ENCODE measurements at regions not wholly inside any gene's neighbourhood (a gene's known extent, or its start where the extent isn't known, plus 50 kb on each side); places are given as distances from the start of the nearest gene placed in this dataset.

DNA sequence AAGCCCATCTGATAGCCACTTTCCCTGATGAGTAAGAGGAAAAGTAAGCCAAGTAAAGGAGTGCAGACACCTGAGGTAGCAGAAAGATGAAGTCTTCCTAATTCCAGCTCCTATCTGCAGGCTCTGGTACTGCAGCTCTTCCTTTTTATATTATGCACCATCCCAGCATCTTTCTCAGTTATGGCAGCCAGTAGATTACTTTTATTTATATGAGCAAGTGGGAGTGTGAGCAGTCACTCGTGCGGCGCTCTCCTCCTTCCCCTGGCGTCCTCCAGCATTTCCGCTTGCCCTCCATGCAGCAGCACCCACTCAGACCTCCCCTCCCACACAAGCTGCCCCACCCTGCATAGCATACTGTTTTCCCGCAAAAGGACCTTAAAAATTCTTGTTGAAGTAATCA lies 465.9 kb upstream of the DPPA4 start:
- H3K9ac ChIP-seq (ENCODE audit: low read length in 2 of 2): no peak overlapping the region
- no peaks in the 10 kb centered on the region for H3K27me3 ChIP-seq (ENCODE audit: control insufficient read depth in 1 of 2, insufficient read depth in 2 of 2, low read length in 2 of 2)
- no peaks in the 10 kb centered on the region for H3K9me3 ChIP-seq (ENCODE audit: control insufficient read depth in 2 of 2, low read length in 2 of 2)
- H3K4me1 ChIP-seq (ENCODE audit: control insufficient read depth, insufficient read depth, low read length): no peaks in the 10 kb centered on the region
- no peak overlapping the region for H3K4me3 ChIP-seq (ENCODE audit: low read length in 2 of 2)
- no peaks in the 10 kb centered on the region for H3K36me3 ChIP-seq (ENCODE audit: control insufficient read depth in 2 of 2, insufficient read depth in 2 of 2, low read length in 2 of 2)
- no peak overlapping the region for H3K27ac ChIP-seq (ENCODE audit: low read length)

DNA sequence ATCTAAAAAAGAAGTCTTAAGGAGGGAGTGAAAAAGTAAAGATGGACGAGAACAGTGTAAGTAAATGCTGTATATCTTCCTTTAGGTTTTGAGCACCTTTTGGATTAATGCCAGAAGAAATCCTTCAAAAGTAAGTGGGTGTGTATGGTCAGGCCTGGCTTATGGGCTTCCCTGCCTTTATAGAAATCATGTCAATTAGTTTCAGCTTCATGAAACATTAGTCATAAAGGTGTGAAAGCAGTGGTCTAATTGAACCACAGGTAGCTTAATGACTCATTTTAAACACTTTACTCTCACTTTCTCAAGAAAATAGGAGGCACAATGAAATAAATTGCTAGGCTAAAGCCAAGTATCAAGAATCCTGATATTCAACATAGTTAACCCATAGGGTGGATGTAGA lies 467.4 kb upstream of the DPPA4 start:
- no peak overlapping the region for H3K9ac ChIP-seq (ENCODE audit: low read length in 2 of 2)
- H3K9me3 ChIP-seq (ENCODE audit: control insufficient read depth in 2 of 2, low read length in 2 of 2): no peaks in the 10 kb centered on the region
- no peaks in the 10 kb centered on the region for H3K4me1 ChIP-seq (ENCODE audit: control insufficient read depth, insufficient read depth, low read length)
- no peaks in the 10 kb centered on the region for H3K36me3 ChIP-seq (ENCODE audit: control insufficient read depth in 2 of 2, insufficient read depth in 2 of 2, low read length in 2 of 2)
- no peaks in the 10 kb centered on the region for H3K27me3 ChIP-seq (ENCODE audit: control insufficient read depth in 1 of 2, insufficient read depth in 2 of 2, low read length in 2 of 2)
- H3K4me3 ChIP-seq (ENCODE audit: low read length in 2 of 2): no peak overlapping the region
- H3K27ac ChIP-seq (ENCODE audit: low read length): no peak overlapping the region

DNA sequence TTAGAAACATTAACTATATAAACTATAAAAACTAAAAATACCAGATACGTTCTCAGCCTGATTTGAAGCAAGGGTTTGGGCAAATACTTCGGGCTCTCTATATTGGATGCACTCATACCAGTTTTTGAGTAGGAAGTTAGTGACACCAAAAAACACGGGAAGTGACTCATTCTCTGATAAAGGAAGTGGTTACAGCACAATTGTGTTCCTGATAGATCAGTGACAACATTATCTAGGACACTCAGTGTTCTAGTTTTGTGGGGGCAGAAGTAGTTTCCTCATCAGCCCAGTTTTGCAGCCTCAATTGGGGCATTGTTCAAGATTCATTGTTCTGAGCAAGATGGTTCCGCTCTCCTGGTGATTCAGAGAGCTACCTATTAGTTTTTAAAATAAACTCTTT lies 469.6 kb upstream of the DPPA4 start:
- Histone ChIP-seq H3K9me3 (ENCODE audit: control insufficient read depth in 2 of 2, low read length in 2 of 2) (no peaks in the 10 kb centered on the region), H3K4me1 (ENCODE audit: control insufficient read depth, insufficient read depth, low read length) (no peaks in the 10 kb centered on the region), H3K9ac (ENCODE audit: low read length in 2 of 2) (no peak overlapping the region), H3K27ac (ENCODE audit: low read length) (no peak overlapping the region), H3K27me3 (ENCODE audit: control insufficient read depth in 1 of 2, insufficient read depth in 2 of 2, low read length in 2 of 2) (no peaks in the 10 kb centered on the region), H3K4me3 (ENCODE audit: low read length in 2 of 2) (no peak overlapping the region), H3K36me3 (ENCODE audit: control insufficient read depth in 2 of 2, insufficient read depth in 2 of 2, low read length in 2 of 2) (no peaks in the 10 kb centered on the region)

DNA sequence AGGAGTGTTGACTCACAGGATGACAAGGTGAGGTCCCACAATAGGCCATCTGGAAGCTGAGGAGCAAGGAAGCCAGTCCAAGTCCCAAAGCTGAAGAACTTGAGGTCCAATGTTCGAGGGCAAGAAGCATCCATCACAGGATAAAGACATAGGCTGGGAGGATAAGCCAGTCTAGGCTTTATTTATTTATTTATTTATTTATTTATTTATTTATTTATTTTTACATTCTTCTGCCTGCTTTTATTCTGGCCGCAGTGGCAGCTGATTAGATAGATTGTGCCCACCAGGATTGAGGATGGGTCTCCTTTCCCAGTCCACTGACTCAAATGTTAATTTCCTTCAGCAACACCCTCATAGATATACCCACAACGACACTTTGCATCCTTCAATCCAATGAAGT lies 472.2 kb upstream of the DPPA4 start:
- Histone ChIP-seq H3K4me3 (ENCODE audit: low read length in 2 of 2) (no peak overlapping the region), H3K9me3 (ENCODE audit: control insufficient read depth in 2 of 2, low read length in 2 of 2) (no peaks in the 10 kb centered on the region), H3K36me3 (ENCODE audit: control insufficient read depth in 2 of 2, insufficient read depth in 2 of 2, low read length in 2 of 2) (no peaks in the 10 kb centered on the region), H3K4me1 (ENCODE audit: control insufficient read depth, insufficient read depth, low read length) (no peaks in the 10 kb centered on the region), H3K27ac (ENCODE audit: low read length) (no peak overlapping the region), H3K9ac (ENCODE audit: low read length in 2 of 2) (no peak overlapping the region), H3K27me3 (ENCODE audit: control insufficient read depth in 1 of 2, insufficient read depth in 2 of 2, low read length in 2 of 2) (no peaks in the 10 kb centered on the region)

DNA sequence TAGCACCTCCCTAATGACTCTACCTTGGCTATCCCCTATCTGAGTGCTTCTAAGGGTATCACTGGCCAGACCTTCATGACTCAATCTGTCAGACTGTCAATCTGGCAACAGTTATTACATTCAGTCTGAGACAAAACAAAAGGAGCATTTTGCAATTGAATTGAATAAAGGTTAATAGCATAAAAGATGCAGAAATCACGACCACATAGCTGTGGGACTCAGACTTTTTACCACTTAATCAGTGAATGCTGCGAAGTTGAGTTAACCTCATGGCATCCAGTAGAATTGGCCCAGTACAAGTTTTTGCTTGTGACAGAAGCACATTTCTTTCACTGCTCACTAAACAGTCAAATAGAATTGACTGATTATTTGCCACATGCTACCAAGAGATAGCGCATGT lies 480.7 kb upstream of the DPPA4 start:
- no peak overlapping the region for H3K4me3 ChIP-seq (ENCODE audit: low read length in 2 of 2)
- H3K27me3 ChIP-seq (ENCODE audit: control insufficient read depth in 1 of 2, insufficient read depth in 2 of 2, low read length in 2 of 2): no peaks in the 10 kb centered on the region
- H3K9me3 ChIP-seq (ENCODE audit: control insufficient read depth in 2 of 2, low read length in 2 of 2): no peaks in the 10 kb centered on the region
- no peaks in the 10 kb centered on the region for H3K4me1 ChIP-seq (ENCODE audit: control insufficient read depth, insufficient read depth, low read length)
- H3K27ac ChIP-seq (ENCODE audit: low read length): no peak overlapping the region
- no peaks in the 10 kb centered on the region for H3K36me3 ChIP-seq (ENCODE audit: control insufficient read depth in 2 of 2, insufficient read depth in 2 of 2, low read length in 2 of 2)
- no peak overlapping the region for H3K9ac ChIP-seq (ENCODE audit: low read length in 2 of 2)

DNA sequence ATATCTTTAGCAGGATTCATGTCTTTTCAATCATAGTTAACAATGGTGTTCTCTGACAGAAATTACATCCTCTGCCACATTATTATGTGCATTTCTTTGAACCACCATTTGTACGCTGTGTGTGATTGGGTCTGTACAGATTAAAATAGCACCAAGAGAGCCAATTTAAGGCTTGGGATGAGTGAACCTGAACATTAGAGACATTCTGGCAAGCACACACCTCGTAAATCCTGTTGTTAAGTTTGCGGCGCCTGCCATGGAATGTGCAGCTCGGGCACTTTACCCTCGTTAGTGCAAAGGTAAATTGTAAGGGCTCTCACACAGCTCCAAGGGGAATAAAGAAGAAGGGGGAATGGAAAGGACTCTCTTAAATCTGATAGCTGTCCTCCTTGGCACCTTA lies 482.4 kb upstream of the DPPA4 start:
- no peaks in the 10 kb centered on the region for H3K27me3 ChIP-seq (ENCODE audit: control insufficient read depth in 1 of 2, insufficient read depth in 2 of 2, low read length in 2 of 2)
- no peak overlapping the region for H3K27ac ChIP-seq (ENCODE audit: low read length)
- H3K9ac ChIP-seq (ENCODE audit: low read length in 2 of 2): no peak overlapping the region

DNA sequence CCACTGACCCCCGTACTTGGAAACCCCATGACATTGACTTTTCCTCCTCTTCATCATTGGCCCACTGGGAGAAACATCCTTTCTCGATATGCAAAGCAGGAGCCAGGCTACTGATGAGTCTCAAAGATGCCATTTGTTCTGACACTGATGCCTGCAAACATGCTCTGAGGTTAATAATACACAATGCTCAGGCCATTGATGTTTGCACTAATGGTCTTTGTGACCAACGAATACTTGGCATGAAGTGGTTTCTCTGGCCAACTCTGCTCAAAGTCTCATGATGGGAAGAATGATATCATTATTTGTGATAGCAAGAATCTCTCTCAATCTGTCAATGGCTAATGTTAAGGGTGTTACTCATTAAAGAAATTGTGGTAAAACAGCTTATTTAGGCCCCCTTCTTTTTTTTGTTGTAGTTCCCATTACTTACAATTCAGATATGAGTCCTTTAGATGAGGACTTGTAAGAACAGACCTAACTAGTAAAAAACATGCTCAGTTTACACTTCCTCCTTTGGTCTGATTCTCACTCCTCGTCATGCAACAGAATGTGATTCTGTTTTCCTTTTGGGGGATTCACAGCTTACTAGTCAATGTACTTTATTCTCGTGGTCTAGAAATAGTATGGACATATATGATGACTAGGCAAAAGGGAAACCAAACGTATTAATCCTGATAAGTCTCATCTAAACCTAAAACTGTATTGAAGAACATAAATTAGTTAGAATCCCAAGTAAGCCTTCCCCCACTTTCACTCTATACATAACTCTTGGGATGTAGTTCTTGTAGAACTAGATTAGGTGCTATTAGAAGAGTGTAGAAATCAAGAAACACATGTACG lies 488.8 kb upstream of the DPPA4 start:
- H3K27me3 ChIP-seq (ENCODE audit: control insufficient read depth in 1 of 2, insufficient read depth in 2 of 2, low read length in 2 of 2): no peaks in the 10 kb centered on the region
- no peaks in the 10 kb centered on the region for H3K4me1 ChIP-seq (ENCODE audit: control insufficient read depth, insufficient read depth, low read length)
- H3K9ac ChIP-seq (ENCODE audit: low read length in 2 of 2): no peak overlapping the region
- H3K27ac ChIP-seq (ENCODE audit: low read length): no peak overlapping the region
- no peak overlapping the region for H3K4me3 ChIP-seq (ENCODE audit: low read length in 2 of 2)
- H3K36me3 ChIP-seq (ENCODE audit: control insufficient read depth in 2 of 2, insufficient read depth in 2 of 2, low read length in 2 of 2): no peaks in the 10 kb centered on the region
- no peaks in the 10 kb centered on the region for H3K9me3 ChIP-seq (ENCODE audit: control insufficient read depth in 2 of 2, low read length in 2 of 2)

More for the DNA sequence above, 482.4 kb upstream of the DPPA4 start:
- Histone ChIP-seq H3K36me3 (ENCODE audit: control insufficient read depth in 2 of 2, insufficient read depth in 2 of 2, low read length in 2 of 2) (no peaks in the 10 kb centered on the region), H3K9me3 (ENCODE audit: control insufficient read depth in 2 of 2, low read length in 2 of 2) (no peaks in the 10 kb centered on the region), H3K4me3 (ENCODE audit: low read length in 2 of 2) (no peak overlapping the region), H3K4me1 (ENCODE audit: control insufficient read depth, insufficient read depth, low read length) (no peaks in the 10 kb centered on the region)

DNA sequence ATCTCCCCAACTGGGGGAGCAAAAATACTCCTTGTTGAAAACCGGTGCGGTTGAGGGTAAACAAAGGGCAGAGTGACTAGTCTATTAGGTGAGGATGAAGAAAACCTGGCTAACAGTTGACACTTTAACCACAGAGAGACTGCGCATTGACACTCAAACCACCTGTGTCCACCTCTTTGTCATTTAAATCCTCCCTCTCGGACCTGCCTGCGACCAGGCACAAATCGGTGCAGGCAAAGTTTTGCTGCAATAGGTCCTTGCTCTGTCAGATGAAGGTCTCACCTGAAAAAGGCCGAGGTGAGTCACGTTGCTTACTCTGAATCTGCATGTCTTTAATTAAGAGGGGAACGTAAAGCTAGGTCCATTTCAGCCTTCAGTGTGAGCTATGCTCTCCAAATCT lies 494.1 kb upstream of the DPPA4 start:
- Histone ChIP-seq H3K9ac (ENCODE audit: low read length in 2 of 2) (no peak overlapping the region), H3K36me3 (ENCODE audit: control insufficient read depth in 2 of 2, insufficient read depth in 2 of 2, low read length in 2 of 2) (no peaks in the 10 kb centered on the region), H3K9me3 (ENCODE audit: control insufficient read depth in 2 of 2, low read length in 2 of 2) (no peaks in the 10 kb centered on the region), H3K4me3 (ENCODE audit: low read length in 2 of 2) (no peak overlapping the region), H3K27ac (ENCODE audit: low read length) (no peak overlapping the region), H3K27me3 (ENCODE audit: control insufficient read depth in 1 of 2, insufficient read depth in 2 of 2, low read length in 2 of 2) (no peaks in the 10 kb centered on the region), H3K4me1 (ENCODE audit: control insufficient read depth, insufficient read depth, low read length) (no peaks in the 10 kb centered on the region)

DNA sequence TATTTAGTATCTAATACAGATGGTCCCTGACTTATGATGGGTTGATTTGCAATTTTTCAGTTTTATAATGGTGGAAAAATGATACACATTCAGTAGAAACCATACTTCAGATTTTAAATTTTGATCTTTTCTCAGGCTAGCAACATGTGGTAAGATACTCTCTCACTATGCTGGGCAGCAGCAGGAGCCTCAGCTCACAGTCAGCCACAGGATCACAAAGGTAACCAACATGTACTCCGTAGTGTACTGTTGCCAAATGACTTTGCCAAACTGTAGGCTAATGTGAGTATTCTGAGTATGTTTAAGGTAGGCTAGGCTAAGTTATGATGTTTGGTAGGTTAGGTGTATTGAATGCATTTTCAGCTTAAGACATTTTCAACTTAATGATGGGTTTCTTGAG lies 498.6 kb upstream of the DPPA4 start:
- Histone ChIP-seq H3K27me3 (ENCODE audit: control insufficient read depth in 1 of 2, insufficient read depth in 2 of 2, low read length in 2 of 2) (no peaks in the 10 kb centered on the region), H3K9ac (ENCODE audit: low read length in 2 of 2) (no peak overlapping the region), H3K27ac (ENCODE audit: low read length) (no peak overlapping the region), H3K4me1 (ENCODE audit: control insufficient read depth, insufficient read depth, low read length) (no peaks in the 10 kb centered on the region), H3K9me3 (ENCODE audit: control insufficient read depth in 2 of 2, low read length in 2 of 2) (no peaks in the 10 kb centered on the region), H3K4me3 (ENCODE audit: low read length in 2 of 2) (no peak overlapping the region), H3K36me3 (ENCODE audit: control insufficient read depth in 2 of 2, insufficient read depth in 2 of 2, low read length in 2 of 2) (no peaks in the 10 kb centered on the region)

DNA sequence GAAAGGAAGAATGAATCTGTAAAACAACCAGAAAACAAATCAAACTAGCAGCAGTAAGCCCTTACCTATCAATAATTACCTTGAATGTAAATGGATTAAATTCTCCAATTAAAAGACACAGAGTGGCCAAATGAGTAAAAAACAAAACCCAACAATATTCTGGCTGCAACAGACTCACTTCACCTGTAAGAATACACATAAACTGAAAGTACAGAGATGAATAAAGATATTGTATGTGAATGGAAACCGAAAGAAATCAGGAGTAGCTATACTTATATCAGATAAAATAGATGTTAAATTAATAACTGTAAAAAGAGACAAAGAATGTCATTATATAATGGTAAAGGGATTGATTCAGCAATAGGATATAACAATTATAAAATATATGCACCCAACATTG lies 514.5 kb upstream of the DPPA4 start:
- Histone ChIP-seq H3K9ac (ENCODE audit: low read length in 2 of 2) (no peak overlapping the region), H3K4me3 (ENCODE audit: low read length in 2 of 2) (no peak overlapping the region), H3K27ac (ENCODE audit: low read length) (no peak overlapping the region), H3K9me3 (ENCODE audit: control insufficient read depth in 2 of 2, low read length in 2 of 2) (peaks cover 0 to 7% of the 10 kb centered on the region in 2 donors), H3K4me1 (ENCODE audit: control insufficient read depth, insufficient read depth, low read length) (no peaks in the 10 kb centered on the region), H3K36me3 (ENCODE audit: control insufficient read depth in 2 of 2, insufficient read depth in 2 of 2, low read length in 2 of 2) (no peaks in the 10 kb centered on the region), H3K27me3 (ENCODE audit: control insufficient read depth in 1 of 2, insufficient read depth in 2 of 2, low read length in 2 of 2) (no peaks in the 10 kb centered on the region)

DNA sequence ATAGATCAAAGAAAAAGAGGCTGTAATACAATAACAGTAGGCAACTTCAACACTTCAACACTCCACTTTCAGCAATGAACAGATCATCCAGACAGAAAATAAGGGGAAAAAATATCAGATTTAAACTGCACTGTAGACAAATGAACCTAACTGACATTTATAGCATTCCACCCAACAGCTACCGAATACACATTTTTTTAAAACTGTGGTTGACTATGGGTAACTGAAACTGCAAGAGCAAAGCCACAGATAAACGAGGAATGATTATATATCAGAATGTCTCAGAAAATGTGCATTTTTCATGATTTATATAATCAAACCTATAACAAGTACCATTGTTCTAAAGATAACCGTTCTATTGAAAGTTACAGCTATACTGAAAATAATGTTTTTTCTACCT lies 514.9 kb upstream of the DPPA4 start:
- Histone ChIP-seq H3K36me3 (ENCODE audit: control insufficient read depth in 2 of 2, insufficient read depth in 2 of 2, low read length in 2 of 2) (no peaks in the 10 kb centered on the region), H3K4me3 (ENCODE audit: low read length in 2 of 2) (no peak overlapping the region), H3K27ac (ENCODE audit: low read length) (no peak overlapping the region), H3K4me1 (ENCODE audit: control insufficient read depth, insufficient read depth, low read length) (no peaks in the 10 kb centered on the region), H3K9ac (ENCODE audit: low read length in 2 of 2) (no peak overlapping the region), H3K9me3 (ENCODE audit: control insufficient read depth in 2 of 2, low read length in 2 of 2) (peaks cover 0 to 7% of the 10 kb centered on the region in 2 donors), H3K27me3 (ENCODE audit: control insufficient read depth in 1 of 2, insufficient read depth in 2 of 2, low read length in 2 of 2) (no peaks in the 10 kb centered on the region)

All from stomach smooth muscle (tissue), 2 donors.